GM18520 (cell line): ENCODE measurements at regions not wholly inside any gene's neighbourhood (a gene's known extent, or its start where the extent isn't known, plus 50 kb on each side); places are given as distances from the start of the nearest gene placed in this dataset.

ENCODE experiments used
- ATAC-seq: cut with Tn5 transposase; IDR thresholded peaks from one replicate; pipeline ENCODE4 v1.9.1; 2021; ENCODE audit not compliant: unreplicated experiment

DNA sequence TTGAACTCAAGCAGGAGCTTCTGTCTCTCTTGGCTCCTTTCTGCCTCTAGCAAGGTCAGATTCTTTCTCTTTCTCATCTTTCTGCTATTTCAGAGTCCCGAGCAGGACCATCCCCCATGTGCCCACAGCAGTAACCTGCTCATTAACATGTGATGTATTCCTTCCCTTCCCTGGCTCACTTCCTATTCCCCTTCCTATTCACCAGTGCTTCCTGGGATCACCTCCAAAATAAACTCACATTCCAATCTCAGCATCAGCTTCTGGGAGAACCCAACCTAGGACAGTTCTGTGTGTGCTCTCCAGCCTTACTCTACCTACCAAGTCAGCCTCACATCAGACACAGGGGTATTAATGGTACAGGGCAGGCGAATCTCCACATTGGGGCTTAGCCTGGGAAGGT is 546.4 kb upstream of the SALL1 start:
- ATAC-seq: no peak

DNA sequence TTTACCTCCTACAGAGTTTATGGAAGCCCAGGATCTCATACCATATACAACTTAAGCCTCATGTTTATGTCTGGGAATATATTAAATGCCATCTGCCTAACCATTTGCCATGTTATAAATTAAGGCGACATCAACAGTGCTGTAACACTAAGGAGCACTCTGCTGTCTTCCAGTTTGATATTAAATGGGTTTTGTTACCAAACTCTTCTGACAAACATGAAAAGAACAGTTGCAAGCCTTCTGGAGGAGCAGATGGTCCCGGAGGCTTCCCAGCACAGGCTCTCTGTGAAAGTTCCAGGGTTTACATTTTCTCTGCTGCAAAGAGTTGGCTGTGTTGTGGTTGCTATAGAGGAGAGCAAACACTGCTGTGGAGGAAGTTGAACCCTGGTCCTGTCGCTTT is 545.3 kb upstream of the SALL1 start:
- ATAC-seq: no peak

DNA sequence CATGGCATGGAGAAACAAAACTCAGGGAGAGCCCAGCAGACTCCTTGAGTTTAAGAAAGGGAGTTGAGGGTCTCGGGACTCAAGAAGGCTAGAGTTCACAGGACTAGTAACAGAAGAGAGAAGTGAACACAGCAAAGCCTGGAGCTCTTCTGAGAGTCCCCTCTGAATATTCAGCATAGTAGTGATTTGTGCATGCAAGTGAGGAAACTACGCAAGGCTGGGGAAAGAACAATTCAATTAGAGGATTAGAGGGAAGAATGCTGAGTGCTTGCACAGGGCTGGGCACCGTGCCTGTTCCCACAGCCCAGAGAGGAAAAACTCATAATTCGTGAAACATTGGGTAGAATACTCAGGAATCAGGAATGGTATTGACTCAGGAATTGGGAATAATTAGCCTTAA is 540.0 kb upstream of the SALL1 start:
- no peak for ATAC-seq

DNA sequence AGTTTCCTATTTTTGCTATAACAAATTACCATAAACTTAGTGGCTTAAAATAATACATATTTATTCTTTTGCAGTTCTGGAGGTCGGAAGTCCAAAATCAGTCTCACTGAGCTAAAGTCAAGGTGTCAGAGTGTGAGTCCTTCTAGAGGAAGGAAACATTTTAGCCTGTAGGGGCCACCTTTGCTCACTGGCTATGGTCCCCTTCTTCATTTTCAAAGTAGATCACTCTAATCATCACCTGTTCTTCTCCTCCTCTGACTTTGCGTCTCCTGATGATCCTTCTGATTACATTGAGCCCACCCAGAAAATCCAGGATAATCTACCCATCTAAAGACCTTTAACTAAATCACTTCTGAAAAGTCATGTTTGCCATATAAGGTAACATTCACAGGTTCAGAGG is 534.4 kb upstream of the SALL1 start:
- ATAC-seq: no peak

DNA sequence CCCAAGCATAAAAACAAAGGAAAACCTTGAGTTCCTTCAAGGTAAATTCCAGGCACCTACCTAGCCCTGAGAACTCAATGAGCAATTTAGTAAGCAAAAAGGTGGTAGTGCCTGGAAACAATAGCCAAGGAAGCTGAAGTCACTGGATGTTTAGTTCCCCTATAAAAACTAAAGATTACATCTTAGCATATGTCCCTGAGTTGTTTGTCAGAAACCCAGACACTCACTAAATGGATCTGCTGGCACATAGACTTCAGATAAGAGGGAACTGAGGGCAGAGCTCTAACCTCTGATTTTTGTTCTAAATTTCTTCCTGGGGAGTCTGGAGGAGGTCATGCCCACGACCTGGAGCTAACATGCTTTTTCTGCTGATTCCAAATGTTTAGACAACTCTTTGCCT is 532.8 kb upstream of the SALL1 start:
- ATAC-seq: no peak

DNA sequence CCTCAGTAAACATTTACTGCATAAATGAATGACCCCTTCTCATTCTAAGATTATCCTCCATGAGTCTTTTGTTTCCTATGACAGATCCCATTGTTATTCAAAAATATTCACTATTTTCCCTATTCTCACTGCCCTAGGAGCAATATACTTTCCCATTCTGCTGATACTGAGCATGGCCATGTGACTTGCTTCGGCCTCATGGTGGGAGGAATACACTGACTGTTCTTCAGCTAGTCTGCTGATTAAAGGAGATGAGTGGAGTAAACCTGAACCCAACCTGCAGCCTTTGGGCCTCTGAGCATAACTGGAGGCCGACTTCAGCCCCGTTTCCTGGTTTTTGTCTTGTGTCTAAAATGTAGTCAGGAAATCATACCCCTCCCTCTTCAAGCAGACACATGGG is 531.8 kb upstream of the SALL1 start:
- ATAC-seq: no peak

DNA sequence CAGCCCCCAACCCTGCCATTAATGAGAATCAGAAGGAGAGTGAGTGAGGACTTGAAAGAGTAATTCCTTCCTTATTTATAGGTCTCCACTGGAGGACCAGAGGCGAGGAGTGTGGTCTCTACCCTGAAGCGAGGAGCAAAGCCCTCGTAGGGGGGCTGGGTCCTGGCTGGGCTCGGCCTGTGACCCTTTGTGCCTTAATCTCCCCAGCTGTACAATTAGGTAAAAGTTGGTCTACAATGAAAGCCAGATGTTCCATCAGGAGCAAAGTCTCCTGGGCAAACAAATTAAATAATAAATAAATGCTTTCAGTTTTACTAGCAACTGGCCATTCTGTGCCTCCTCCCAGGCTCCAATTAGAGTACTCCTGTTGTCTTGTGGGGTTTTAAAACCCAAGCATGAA is 523.5 kb upstream of the SALL1 start:
- no peak for ATAC-seq

DNA sequence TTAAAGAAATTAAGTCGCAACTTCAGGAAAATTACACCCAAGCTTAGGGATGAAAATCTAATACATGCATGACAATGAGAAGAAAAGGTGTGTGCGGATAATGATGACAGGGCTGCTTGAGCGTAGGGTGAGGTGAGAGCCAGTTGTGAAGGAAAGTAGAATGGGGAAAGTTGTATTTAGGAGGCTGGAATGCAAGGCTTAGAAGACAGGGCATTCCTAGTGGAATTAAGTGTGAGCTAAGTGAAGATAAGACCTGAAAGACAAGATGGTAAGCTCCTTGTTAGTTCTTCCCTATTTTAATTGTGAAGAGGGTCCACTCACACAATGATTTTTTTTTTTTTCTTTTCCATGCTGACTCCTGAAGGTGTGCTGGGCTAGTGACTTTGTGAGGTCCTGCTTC is 519.5 kb upstream of the SALL1 start:
- ATAC-seq: no peak

DNA sequence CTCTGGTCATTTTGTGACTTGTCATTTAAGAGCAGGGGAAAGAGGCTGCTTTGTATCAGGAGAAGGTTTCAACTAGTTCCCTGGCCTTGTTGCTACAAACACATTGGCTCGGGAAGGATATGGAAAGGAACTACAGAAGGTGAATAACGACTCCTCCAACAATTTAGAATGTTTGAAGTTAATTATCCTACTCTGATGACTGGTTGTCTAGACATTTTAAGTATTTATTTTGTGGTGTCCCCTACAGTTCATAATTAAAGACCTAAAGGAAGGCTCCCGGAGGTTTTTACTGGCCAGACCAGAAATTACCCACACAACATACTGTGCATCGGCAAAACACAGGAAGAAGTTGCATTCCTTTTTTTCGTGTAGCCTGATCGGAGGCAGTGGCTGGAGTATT is 515.8 kb upstream of the SALL1 start:
- ATAC-seq: no peak

DNA sequence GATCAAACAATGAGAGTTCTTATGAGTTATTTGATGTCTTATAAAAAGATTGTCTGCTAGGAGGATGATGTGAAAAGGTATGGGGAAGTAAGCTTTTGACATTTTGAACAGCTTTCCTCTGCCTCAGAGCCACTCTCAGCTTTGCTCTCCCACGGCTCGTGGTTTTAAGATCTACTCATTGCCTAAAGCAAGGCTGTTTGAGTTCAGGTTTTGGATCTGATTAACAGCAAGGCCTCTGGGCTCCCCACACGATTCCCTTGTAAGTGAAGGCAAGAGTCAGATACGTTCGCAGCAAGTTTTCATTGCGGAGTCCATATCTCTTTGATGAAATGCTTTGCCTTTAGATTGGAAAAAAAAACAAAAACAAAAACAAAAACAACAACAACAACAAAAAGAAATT is 515.0 kb upstream of the SALL1 start:
- no peak for ATAC-seq

DNA sequence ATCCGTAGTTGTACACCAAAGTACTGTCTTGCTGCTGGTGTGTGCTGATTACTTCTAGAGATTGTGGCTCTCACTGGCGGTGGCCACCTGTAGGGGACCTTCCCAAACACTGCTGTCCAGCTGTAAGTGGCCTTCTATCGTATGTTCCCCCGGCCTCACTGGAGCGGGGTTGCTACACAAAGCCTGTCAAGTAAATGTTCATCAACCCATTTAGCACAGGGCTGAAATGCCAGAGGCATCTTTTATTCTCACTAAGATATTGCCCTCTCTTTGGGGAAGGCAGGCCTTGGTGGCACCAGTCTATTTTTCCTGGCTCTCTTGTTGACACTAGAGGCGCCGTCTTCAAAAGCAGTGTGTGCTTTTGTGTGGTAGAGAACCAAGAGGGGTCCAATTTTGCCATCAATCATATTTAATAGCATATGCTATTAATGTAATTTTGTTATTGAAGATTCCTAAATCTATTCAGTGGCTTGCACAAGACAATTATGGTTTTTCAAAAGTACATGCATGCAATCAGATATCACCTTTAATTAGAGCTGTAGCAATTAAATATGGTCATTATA is 514.4 kb upstream of the SALL1 start:
- ATAC-seq: no peak

DNA sequence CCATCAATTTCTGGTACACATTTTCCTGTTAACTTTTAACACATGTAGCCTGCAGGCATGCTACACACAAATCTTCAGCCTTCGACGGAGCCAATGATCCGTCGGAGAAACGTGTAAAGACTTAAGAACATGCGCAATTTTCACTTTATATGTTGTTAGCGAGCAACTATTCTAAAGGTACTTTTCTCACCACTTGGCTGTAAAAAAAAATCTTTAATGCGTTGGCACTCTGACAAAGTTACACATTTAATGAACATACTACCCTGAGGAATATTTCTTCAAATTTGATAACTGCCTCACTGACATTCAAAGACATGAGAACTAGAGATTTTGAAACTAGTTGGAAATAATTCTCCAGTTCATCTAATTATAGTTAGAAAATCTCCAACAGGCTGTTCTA is 507.5 kb upstream of the SALL1 start:
- no peak for ATAC-seq

DNA sequence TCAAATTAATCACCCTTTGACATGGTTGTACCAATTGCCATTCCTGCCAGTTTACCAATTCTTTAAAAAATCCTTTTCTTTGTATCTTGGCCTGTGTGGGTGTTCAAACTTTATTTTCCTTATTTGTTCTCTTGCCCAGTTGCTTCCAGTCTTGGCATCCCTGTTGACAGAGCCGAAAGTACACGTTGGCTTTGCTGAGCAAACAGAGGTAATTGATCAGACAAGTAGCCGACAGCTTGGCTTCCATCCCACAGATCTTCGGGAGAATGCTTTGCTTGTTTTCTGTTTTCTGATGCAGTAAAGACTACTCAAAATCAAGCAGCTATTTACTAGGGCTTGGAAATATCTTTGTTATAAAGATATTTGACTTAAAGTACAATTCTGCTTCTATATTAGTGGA is 506.8 kb upstream of the SALL1 start:
- no peak for ATAC-seq

DNA sequence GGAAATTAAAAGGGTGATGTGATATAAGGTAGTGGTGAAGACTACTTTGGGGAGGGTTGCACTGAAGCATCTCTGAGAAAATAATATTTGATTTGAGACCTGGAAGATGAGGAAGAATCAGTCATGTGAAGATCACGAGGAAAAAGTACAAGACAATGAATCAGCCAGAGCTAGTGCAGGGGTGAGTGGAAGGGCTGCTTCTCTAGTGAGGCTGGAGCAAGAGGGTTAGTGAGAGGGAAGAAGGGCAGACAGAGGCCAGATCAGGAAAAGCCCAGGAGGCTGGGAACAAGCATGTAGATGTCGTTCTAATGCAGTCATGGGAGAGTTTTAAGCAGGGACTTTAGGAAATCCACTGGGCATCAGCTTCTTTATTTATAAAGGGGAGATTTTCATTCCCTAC is 504.2 kb upstream of the SALL1 start:
- ATAC-seq: no peak

DNA sequence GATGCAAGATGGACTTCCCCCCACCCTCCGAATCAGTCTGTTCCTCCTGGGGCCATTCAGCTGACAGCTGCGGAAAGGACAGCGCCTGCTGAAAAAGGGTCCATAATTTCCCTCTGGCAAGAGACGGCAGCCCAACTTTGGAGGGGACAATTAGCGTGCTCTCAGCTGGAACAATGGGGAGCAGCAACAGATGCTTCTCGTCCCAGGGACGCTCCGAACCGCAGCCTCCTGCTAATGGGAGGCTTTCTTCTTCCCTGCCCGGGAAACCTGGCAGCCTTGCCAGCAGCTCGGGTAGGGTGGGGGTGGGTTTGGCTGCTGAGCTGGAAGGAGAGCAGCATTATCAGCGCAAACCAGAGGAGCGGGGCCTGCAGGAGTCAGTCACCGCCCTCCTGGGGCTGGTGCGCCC is 500.0 kb upstream of the SALL1 start:
- ATAC-seq: no peak

DNA sequence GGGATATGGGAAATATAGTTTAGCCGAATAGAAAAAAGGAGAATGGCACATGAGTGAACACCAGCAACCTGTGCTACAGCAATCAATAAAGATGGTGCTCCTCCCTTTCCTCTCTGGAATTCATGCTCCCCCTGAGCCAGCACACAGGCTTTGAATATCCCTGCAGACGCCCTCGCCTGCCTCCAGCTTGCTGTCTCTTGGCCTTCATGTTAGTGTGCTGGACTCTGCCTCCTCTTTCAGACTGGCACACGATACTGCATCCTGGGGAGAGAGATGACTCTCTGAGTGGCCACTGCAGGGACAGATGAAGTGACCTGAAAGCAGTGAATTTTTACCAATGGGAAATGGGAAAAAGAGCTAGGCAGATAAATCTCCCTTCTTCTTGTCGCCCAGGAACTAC is 498.6 kb upstream of the SALL1 start:
- no peak for ATAC-seq

DNA sequence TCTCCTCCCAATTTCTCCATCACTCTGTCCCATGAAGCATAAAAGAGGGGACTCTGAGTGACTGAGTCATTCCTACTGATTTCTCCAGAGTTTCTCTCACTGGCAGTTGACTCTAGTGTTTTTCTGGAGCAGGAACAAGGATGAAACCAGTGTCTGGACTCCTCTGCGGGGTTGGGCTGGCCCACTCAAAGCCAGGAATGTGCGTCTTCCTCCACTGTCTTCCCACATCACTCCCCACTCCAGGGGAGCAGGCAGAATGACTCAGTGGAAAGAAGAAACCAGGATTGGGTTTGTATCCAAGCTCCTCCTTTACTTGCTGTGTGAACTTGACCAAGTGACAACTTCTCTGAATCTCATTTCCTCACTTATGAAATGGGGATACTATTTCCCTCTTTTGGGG is 497.5 kb upstream of the SALL1 start:
- ATAC-seq: no peak

DNA sequence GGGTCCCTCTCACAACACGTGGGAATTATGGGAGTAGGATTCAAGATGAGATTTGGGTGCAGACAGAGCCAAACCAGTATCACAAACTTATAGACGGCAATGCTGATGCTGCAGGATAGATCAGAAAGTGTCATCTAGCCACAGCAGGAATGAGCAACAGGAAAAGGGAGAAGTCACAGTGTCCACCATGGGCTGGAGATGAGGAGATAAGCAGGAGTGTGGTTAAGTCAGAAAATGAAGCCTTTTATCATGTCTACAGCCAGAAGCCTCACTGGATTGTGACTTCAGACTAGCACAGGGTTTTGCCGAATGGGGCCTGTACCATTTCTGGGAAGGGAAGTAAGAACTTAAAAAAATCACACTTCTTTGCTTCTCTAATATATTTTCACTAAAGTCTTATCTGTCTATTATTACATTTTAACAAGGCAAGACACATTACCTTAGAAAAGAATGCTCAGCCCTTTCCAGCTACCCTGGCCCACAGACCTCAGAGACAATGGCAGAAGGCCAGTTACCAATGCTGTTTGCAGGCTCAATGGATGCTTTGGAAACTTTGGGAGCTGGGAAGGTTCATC is 490.2 kb upstream of the SALL1 start:
- no peak for ATAC-seq

DNA sequence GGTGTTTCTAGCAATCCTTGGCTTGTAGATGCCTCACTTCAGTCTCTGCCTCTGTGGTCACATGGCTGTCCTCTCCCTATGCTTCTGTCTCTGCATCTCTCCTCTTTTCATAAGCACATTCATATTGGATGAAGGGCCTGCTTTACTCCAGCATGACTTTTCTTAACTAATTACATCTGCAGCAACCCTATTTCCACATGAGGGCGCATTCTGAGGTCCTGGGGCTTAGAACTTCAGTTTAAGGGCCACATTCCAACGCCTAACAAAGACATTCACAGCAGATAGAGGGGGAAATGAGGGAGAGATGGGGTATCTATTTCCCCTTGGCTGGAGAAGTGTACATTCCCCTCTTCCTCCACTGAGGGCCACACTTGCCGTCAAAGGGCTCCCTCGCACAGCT is 489.1 kb upstream of the SALL1 start:
- ATAC-seq: no peak

DNA sequence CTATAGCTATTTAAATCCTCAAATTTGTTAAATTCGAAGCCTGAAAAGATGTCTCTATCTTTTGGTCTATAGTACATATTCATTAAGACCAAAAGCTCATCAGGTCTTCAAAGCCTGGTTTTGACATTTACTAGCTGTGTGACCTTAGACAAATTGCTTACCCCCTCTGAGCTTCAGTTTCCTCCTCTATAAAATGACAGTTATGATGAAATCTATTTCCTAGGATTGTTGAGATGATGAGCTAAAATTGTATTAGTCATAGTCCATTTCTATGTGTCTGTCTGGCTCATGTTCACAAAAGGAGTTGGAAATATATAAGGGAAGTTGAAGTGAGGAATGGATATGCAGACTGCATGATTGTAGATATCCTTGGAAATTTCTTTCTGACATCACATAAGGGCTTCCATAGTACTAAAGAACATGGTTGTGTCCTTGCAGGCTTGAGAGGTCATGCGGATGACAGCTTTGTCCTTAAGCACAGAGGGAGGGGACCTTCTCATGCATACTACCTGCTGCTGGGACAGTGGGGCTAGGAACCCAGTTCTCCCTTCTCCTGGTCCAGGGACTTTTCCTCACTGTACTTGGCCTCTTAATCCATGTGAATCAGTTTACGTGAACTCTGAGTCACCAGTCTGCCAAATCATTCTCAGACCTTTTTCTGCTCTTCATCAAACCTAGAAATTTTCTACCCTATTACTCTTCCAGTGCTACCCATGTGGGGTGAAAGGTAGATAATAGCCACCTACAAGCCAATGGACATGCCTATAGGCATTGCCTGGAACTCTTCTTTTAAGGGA is 487.5 kb upstream of the SALL1 start:
- no peak for ATAC-seq

DNA sequence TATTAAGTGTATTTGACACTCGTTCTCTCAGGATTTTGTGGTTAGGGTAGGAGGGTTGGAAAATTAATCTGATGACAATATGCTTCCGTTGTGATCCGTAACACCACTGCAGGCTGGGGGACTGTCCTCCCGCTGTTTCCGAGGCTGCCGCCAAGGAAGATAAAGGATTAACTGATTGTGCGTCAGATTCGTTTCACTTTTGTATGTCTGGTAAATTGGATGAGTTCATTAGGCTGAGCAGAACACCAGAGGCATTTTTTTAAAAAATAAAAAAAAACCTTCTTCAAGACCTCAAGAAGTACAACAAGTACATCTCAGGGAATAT is 486.7 kb upstream of the SALL1 start:
- no peak for ATAC-seq

DNA sequence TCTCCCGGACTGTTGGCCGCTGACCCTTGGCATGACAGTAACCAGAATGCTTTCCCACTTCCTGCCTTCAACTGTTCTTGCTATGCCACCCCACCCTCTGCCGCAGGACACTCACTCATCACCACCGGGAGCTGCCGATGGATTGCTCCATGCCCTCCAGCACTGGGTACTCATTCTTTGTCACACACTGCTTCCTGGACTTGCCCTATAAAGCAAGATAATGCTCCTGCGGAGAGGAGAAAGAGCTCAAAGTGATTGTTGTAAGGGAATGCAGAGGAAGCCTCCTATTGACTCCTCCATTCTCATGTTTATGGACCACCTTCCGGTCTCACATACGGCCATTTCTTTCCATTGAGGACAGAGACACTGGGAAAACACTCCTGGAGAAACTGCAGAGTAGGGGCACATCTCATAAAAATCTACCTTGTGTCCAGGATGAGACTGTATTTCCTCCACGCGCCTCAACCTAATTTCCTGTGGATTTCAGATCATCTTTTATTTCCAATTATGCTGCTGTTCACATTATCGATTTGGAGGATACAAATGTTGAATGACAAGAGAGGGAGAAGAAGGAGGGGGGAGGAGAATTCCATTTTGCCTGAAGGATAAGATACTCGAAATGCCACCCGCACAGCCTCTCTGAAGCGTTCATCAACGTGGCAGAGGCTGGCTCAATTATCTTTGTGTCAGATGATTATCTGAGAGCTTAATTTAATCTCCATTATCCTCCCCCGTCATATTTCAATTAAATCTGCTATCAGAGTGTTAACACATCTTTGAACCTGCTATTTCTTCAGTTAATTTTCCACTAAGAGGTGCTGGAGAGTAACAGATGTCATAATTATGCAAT is 486.1 kb upstream of the SALL1 start:
- no peak for ATAC-seq
